Activated T-cell treated with anti-CD3 and anti-CD28 coated beads, Interleukin-2, amount 50 U/mL, for 72 hours (primary cell): ENCODE measurements at regions not wholly inside any gene's neighbourhood (a gene's known extent, or its start where the extent isn't known, plus 50 kb on each side); places are given as distances from the start of the nearest gene placed in this dataset.

Experiments used
- ATAC-seq, 2 donors: fragments of 150-1000 bp; cut with Tn5 transposase; replicated peaks in 1 of 2; 2 replicates each; pipeline ENCODE4 v1.10.0; 2021; ENCODE audit warnings: moderate library complexity in 2 of 2, mild to moderate bottlenecking in 1 of 2
- DNase-seq, 2 donors: peaks; one replicate each; pipeline ENCODE4 v3.0.0; 2021 to 2022; ENCODE audit warnings: mixed read lengths in 1 of 2
- H3K27ac Mint-ChIP-seq: one replicate; pipeline ENCODE4 v1.8.0; 2022; ENCODE audit warnings: mild to moderate bottlenecking, moderate library complexity, mixed read lengths
- H3K27me3 Mint-ChIP-seq: one replicate; pipeline ENCODE4 v1.8.0; 2022; ENCODE audit warnings: low read depth, mixed read lengths
- H3K36me3 Mint-ChIP-seq, 2 donors: one replicate each; pipeline ENCODE4 v1.8.0; 2022; ENCODE audit warnings: mixed read lengths in 2 of 2, mild to moderate bottlenecking in 1 of 2; ENCODE audit not compliant: insufficient read depth in 2 of 2
- H3K4me1 Mint-ChIP-seq: one replicate; pipeline ENCODE4 v1.8.0; 2022; ENCODE audit warnings: low read depth, mixed read lengths
- H3K4me3 Mint-ChIP-seq, 2 donors: one replicate each; pipeline ENCODE4 v1.8.0; 2022; ENCODE audit warnings: mild to moderate bottlenecking in 2 of 2, mixed read lengths in 2 of 2, moderate library complexity in 2 of 2
- H3K9me3 Mint-ChIP-seq, 2 donors: one replicate each; pipeline ENCODE4 v1.8.0; 2022; ENCODE audit warnings: mixed read lengths in 2 of 2

- H3K36me3 Mint-ChIP-seq = peaks cover 0 to 2% of the 10 kb centered on the region in 2 donors
- no peaks in the 10 kb centered on the region for H3K27me3 Mint-ChIP-seq
- H3K4me1 Mint-ChIP-seq = no peaks in the 10 kb centered on the region
- DNase-seq = no peak
- no peak for ATAC-seq
- H3K9me3 Mint-ChIP-seq = peaks cover 3 to 8% of the 10 kb centered on the region in 2 donors
- H3K27ac Mint-ChIP-seq = no peak overlapping the region
- no peak overlapping the region for H3K4me3 Mint-ChIP-seq
Measured at GRCh38 chr4:37008199-37008598, 236.3 kb upstream of the NWD2 start.

DNA sequence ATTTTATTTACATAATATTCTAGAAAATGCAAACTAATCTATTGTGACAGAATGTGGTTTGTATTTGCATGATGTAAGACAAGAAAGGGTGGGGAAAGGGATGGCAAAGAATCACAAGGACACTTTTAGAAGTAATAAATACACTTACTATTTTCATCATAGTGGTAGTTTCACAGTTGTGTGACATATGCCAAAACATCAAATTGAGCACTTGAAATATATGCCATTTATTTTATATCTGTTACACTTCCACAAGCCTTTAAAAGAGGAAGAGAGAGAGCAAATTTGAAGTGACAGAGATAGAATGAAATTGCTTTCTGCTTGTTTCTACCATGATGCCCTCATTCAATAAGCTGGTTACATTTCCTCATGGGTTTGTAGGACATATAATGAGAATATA lies 230.0 kb upstream of the NWD2 start:
- H3K27ac Mint-ChIP-seq = no peak overlapping the region
- H3K36me3 Mint-ChIP-seq = peaks cover 0 to 2% of the 10 kb centered on the region in 2 donors
- H3K9me3 Mint-ChIP-seq = peaks cover 2 to 5% of the 10 kb centered on the region in 2 donors
- H3K27me3 Mint-ChIP-seq = no peaks in the 10 kb centered on the region
- H3K4me3 Mint-ChIP-seq = no peak overlapping the region
- ATAC-seq (no peak), DNase-seq (no peak)
- H3K4me1 Mint-ChIP-seq = no peaks in the 10 kb centered on the region

DNA sequence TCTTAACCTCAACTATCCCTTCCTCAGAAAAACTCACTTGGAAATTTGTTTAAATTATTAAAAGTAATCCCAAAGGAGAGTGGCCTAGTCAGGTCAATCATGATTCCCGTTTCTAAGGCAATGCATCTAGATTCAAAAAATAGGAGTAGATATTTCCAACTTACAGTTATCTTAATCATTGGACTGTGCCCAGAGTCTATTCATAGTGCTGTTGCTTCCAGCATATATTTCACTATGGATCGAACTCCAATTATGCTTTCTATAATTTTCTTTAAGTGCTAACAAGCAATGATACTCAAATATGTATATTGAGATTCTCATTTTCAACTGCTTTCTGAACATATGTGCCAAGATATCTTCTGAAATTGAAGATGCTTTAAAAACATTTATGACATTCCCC lies 229.2 kb upstream of the NWD2 start:
- Mint-ChIP-seq H3K4me3 (no peak overlapping the region), H3K27me3 (no peaks in the 10 kb centered on the region), H3K36me3 (peaks cover 0 to 2% of the 10 kb centered on the region in 2 donors), H3K4me1 (no peaks in the 10 kb centered on the region), H3K9me3 (peaks cover 2 to 3% of the 10 kb centered on the region in 2 donors), H3K27ac (no peak overlapping the region)
- ATAC-seq (no peak), DNase-seq (no peak)

GRCh38 chr4:37023504-37023903 lies 221.0 kb upstream of the NWD2 start:
- H3K9me3 Mint-ChIP-seq = peaks cover 0 to 3% of the 10 kb centered on the region in 2 donors
- H3K27ac Mint-ChIP-seq = no peak overlapping the region
- no peaks in the 10 kb centered on the region for H3K4me1 Mint-ChIP-seq
- no peak overlapping the region for H3K4me3 Mint-ChIP-seq
- no peaks in the 10 kb centered on the region for H3K27me3 Mint-ChIP-seq
- H3K36me3 Mint-ChIP-seq = no peaks in the 10 kb centered on the region
- DNase-seq (no peak), ATAC-seq (peak in 1 of 2 donors; percentile 38)

- Mint-ChIP-seq H3K36me3 (no peaks in the 10 kb centered on the region), H3K4me3 (no peak overlapping the region), H3K4me1 (no peaks in the 10 kb centered on the region), H3K27me3 (no peaks in the 10 kb centered on the region), H3K27ac (no peak overlapping the region), H3K9me3 (peaks cover 0 to 4% of the 10 kb centered on the region in 2 donors)
- ATAC-seq (no peak), DNase-seq (no peak)
Measured at GRCh38 chr4:37023996-37024395, 220.5 kb upstream of the NWD2 start.

- Mint-ChIP-seq H3K4me3 (no peak overlapping the region), H3K9me3 (peaks cover 6 to 8% of the 10 kb centered on the region in 2 donors), H3K27me3 (no peaks in the 10 kb centered on the region), H3K4me1 (no peaks in the 10 kb centered on the region), H3K36me3 (no peaks in the 10 kb centered on the region), H3K27ac (no peak overlapping the region)
- no peak for ATAC-seq
- DNase-seq = no peak
Measured at GRCh38 chr4:37040816-37041215, 203.7 kb upstream of the NWD2 start.

DNA sequence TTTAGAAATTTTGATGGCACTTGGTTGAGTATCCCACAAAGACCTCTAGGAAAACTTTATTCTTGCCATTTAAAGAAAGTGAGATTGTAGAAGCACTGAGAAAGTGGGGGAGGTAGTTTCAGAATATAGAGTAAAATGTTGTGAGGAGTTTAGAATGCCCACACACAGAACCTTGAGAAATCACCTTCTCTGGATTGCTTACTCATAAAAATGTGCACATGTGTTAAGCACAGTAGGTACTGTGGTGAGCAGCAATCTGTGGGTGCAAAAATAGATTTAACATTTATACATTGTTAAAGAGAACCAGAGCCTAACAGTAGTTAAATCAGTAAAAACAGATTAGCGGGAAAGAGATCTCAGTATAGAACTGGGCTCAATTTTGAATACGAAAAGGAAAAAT lies 201.2 kb upstream of the NWD2 start:
- ATAC-seq (no peak), DNase-seq (no peak)
- Mint-ChIP-seq H3K9me3 (peaks cover 4 to 8% of the 10 kb centered on the region in 2 donors), H3K27me3 (no peaks in the 10 kb centered on the region), H3K4me1 (no peaks in the 10 kb centered on the region), H3K4me3 (no peak overlapping the region), H3K27ac (no peak overlapping the region), H3K36me3 (no peaks in the 10 kb centered on the region)

DNA sequence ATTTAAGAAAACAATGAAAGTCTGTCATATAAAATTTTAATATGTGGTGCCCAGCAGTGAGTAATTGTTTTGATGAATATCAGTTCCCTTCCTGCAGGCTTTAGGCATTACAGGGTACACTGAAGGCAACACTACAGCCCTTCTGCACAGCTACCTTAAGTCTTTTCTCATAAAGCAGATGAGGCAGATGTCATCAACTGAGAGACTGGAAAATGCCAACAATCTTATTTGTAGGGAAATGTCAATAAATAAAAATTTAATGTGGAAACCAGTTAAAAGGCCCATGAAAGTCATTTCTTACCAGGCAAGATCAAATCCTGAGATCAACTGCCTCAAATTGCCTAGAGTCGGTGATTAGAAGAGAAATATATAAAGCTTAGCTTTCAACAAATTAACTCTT lies 193.4 kb upstream of the NWD2 start:
- no peak for DNase-seq
- no peak overlapping the region for H3K27ac Mint-ChIP-seq
- peaks cover 0 to 3% of the 10 kb centered on the region in 2 donors for H3K9me3 Mint-ChIP-seq
- no peaks in the 10 kb centered on the region for H3K4me1 Mint-ChIP-seq
- H3K4me3 Mint-ChIP-seq = no peak overlapping the region
- H3K27me3 Mint-ChIP-seq = peaks cover 7% of the 10 kb centered on the region
- ATAC-seq = no peak
- no peaks in the 10 kb centered on the region for H3K36me3 Mint-ChIP-seq

GRCh38 chr4:37051866-37052265 lies 192.7 kb upstream of the NWD2 start:
- Mint-ChIP-seq H3K27ac (no peak overlapping the region), H3K9me3 (peaks cover 0 to 3% of the 10 kb centered on the region in 2 donors), H3K4me1 (no peaks in the 10 kb centered on the region), H3K4me3 (no peak overlapping the region), H3K27me3 (peaks cover 7% of the 10 kb centered on the region), H3K36me3 (no peaks in the 10 kb centered on the region)
- DNase-seq (no peak), ATAC-seq (no peak)

DNA sequence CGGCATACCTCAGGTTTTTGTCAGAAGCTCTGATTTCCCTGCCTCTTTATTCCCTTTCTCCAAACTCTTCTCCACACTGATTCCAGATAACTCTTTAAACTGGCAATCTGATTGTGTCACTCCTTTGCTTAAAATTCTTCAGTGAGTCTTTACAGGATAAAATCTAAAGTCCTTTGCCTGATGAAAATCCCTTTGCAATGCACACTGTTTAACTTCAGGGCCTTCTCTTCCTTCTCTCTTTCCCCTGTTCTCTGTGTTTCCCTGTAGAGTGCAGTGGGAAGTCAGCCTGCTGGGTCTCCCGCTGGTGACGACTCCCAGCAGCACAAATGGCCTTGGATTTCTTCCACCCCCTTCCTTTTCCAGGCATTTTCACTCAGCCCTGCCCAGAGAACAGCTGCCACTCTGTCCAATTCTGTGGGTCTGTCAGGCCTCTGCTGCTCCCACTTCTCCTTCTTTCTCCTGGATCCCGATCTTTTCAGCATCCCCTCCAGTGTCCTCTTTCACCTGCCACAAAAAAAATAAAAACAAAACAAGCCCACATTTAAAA lies 189.9 kb upstream of the NWD2 start:
- no peak overlapping the region for H3K4me3 Mint-ChIP-seq
- peaks cover 0 to 3% of the 10 kb centered on the region in 2 donors for H3K9me3 Mint-ChIP-seq
- ATAC-seq (no peak), DNase-seq (no peak)
- H3K36me3 Mint-ChIP-seq = no peaks in the 10 kb centered on the region
- peaks cover 7% of the 10 kb centered on the region for H3K27me3 Mint-ChIP-seq
- no peak overlapping the region for H3K27ac Mint-ChIP-seq
- H3K4me1 Mint-ChIP-seq = no peaks in the 10 kb centered on the region

DNA sequence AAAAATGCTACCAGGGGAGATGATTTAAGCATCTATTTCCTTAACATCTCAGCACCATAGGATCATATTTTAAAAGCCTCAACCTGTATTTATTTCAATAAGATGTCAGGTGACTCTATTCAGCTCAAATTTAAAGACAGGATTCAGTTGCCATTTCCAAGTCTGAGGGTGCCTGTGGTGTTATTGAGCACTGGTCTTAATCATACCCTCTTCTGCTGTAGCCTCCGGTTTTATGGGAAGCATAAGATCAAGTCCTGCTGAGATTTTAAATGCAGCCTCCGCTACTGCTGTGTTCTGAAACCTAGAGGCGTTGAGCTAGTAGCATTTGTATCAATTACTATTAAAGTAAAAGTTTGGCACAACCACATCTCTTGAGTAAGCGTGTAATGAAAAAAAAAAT lies 185.7 kb upstream of the NWD2 start:
- H3K4me1 Mint-ChIP-seq = no peaks in the 10 kb centered on the region
- ATAC-seq (no peak), DNase-seq (no peak)
- no peak overlapping the region for H3K4me3 Mint-ChIP-seq
- H3K27ac Mint-ChIP-seq = no peak overlapping the region
- peaks cover 0 to 3% of the 10 kb centered on the region in 2 donors for H3K9me3 Mint-ChIP-seq
- peaks cover 7% of the 10 kb centered on the region for H3K27me3 Mint-ChIP-seq
- no peaks in the 10 kb centered on the region for H3K36me3 Mint-ChIP-seq

- DNase-seq (no peak), ATAC-seq (no peak)
- no peak overlapping the region for H3K4me3 Mint-ChIP-seq
- H3K27me3 Mint-ChIP-seq = no peaks in the 10 kb centered on the region
- H3K9me3 Mint-ChIP-seq = no peaks in the 10 kb centered on the region
- H3K27ac Mint-ChIP-seq = no peak overlapping the region
- H3K36me3 Mint-ChIP-seq = no peaks in the 10 kb centered on the region
- no peaks in the 10 kb centered on the region for H3K4me1 Mint-ChIP-seq
Measured at GRCh38 chr4:37066159-37066558, 178.4 kb upstream of the NWD2 start.

- ATAC-seq (no peak), DNase-seq (no peak)
- H3K36me3 Mint-ChIP-seq = no peaks in the 10 kb centered on the region
- H3K4me3 Mint-ChIP-seq = no peak overlapping the region
- peaks cover 0 to 1% of the 10 kb centered on the region in 2 donors for H3K9me3 Mint-ChIP-seq
- no peaks in the 10 kb centered on the region for H3K4me1 Mint-ChIP-seq
- H3K27me3 Mint-ChIP-seq = no peaks in the 10 kb centered on the region
- no peak overlapping the region for H3K27ac Mint-ChIP-seq
Measured at GRCh38 chr4:37068580-37068979, 176.0 kb upstream of the NWD2 start.

DNA sequence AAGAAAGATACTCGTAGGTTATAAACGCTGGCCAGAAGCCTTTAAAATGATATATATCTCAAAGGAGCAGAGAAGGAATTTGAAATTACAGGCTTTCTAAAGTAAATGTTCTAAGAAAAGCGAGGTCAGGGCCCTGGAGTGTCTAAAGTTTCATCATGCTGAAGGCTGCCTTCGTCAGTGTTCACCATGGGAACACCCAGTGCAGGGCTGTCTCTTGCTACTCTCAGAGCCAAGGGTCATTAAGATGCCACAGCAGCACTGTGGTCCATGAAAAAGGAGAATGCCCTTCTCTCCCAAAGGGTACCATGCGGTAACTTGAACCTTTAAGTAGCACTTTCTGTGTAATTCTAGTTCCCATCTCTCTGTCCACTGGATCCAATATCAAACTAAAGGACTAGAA lies 174.5 kb upstream of the NWD2 start:
- Mint-ChIP-seq H3K27ac (no peak overlapping the region), H3K36me3 (no peaks in the 10 kb centered on the region), H3K4me1 (no peaks in the 10 kb centered on the region), H3K9me3 (peaks cover 0 to 1% of the 10 kb centered on the region in 2 donors), H3K4me3 (no peak overlapping the region), H3K27me3 (no peaks in the 10 kb centered on the region)
- ATAC-seq (no peak), DNase-seq (no peak)
